ENCODE measurements at regions not wholly inside any gene's neighbourhood (a gene's known extent, or its start where the extent isn't known, plus 50 kb on each side); places are given as distances from the start of the nearest gene placed in this dataset.
A peak's percentile ranks its signal among the peaks of the same experiment; 100 is the strongest.
"Not testable (repeated sequence)": the region's sequence is repeated elsewhere in the genome, so short reads cannot be mapped to it uniquely, and the experiment has no call there.

DNA sequence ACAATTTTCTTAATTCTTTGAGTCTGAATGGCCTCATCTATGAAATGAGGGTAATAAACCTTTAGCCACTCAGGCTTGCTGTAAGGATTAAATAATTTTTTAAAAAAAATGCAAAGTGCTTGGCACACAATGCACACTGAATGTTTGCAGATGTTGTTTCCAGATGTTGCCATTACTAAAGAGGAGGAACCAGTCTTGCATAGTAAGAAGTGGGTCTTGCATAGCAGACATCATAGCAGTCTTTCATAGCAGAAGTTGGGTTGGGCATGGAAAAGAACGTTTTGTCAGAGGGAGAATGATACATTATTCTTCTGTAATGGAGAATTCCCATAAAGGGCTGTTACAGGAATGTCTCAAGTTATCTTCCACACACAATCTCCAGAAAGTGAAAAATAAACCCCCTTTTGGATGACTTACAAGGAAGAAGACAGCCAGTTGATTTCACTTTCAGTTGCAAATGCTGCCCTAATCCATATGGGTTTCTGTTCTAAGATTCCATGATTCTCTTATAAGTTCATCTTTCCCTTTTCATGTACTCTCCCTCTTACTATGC is 327.7 kb downstream of the SUCLG1 start:
- no peak for DNase-seq

DNA sequence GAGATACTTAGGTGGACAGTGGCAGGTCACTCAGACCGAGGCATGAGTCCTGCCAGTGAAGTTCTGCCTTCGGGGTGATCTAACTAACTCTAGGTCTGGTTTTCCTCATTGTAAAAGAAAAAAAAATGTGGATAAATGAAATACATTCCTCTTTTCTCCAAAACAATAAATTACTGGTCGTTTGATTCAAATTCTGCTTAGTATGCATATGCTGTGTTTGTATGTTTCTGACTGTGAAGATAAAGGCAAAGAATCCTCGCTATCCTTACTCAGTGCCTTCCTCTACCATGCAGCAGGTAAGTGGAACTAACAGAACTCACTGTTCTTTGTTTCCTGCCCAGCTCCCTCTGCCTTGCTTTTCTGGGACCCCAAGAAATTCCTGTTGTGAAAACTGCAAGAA is 330.1 kb downstream of the SUCLG1 start:
- DNase-seq = no peak

DNA sequence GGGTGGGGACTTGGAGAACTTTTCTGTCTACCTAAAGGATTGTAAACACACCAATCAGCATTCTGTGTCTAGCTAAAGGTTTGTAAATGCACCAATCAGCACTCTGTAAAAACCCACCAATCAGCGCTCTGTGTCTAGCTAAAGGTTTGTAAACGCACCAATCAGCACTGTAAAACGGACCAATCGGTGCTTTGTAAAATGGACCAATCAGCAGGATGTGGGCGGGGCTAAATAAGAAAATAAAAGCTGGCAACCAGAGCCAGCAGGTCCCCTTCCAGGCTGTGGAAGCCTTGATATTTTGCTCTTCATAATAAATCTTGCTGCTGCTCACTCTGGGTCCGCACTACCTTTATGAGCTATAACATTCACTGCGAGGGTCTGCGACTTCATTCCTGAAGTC is 331.3 kb downstream of the SUCLG1 start:
- not testable (repeated sequence) for DNase-seq

DNA sequence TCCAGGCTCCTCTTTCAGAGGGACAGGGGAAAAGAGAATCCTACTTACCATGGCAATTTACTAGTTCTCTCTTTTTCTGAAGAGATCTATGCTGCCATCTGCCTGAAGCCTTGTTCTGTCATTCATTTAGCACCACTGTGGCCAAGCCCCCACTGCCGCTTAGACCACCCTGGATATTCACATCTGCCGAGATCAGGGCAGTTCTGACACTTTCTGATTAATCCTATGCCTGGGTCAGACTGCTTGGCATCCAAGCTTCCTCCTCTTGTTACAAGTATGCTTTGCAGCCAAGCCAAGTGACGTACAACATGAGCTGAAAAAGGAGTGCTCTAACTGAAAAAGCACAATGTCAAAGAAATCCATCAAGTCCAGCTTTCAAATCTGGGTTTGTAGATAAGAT is 332.6 kb downstream of the SUCLG1 start:
- DNase-seq = no peak

DNA sequence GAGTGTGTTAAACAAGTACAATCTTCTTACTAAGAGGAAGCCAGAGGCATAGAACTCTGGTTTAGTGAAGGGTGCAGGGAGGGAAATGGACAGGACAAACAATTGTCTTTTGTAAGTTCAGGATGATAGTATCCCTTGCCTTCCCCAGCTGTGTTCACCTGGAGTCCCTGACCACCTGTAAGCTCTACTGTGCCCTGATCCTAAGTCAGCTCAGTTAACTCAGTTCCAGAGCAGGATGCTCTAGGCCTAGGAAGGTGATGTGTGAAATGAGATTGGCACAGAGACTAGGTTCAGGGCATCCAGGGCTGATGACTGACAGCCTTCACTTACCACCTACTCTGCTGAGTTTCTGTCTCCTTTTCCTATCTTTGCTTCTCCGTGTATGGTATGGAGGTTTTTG is 333.0 kb downstream of the SUCLG1 start:
- DNase-seq = no peak

DNA sequence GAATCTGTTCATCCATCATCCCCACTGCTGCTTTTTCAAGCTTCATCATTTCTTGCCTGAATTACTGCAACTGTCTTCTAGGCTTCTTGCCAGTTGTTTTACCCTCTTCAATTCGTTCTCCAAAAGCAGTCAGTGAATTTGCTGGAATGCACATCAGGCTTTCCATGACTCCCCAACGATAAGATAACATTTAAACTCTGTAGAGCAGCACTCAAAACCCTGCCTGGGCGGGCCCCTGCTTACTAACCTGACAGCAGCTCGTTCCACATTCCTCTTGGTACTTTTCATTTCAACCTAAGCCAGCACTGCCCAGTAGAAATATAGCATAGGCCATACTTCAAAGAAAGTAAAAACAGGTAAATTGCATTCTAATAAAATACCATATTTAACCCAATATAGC is 342.9 kb downstream of the SUCLG1 start:
- DNase-seq = no peak

DNA sequence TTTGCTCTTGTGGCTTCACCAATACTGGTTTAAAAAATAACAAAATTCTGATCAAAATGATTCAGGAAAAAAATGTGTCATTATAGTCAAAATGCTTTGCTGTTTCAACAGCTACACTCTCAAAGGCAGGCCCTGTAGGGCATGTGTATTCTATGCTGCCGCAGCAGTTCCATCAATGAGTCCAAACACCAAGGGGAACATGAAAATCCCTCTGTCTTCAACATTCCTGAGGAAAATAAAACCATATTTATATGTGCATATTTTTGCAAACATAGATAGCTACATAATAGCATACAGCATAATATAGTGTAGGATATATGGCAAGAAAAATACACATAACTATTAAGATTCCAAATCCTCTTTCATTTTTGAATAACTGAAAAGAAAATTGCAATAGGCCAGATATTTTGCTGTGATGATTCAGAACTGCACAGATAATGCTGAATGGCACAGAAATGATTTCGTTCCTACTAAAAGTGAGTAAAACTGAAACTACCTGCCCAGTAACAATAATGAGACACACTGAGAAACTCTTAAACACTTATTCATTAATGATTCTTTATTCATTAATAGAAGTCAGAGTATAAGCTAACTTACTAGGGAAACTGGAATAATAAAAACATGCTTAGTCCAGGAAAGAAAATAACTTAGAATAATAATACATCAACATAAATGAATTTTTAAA is 343.8 kb downstream of the SUCLG1 start:
- no peak for DNase-seq

DNA sequence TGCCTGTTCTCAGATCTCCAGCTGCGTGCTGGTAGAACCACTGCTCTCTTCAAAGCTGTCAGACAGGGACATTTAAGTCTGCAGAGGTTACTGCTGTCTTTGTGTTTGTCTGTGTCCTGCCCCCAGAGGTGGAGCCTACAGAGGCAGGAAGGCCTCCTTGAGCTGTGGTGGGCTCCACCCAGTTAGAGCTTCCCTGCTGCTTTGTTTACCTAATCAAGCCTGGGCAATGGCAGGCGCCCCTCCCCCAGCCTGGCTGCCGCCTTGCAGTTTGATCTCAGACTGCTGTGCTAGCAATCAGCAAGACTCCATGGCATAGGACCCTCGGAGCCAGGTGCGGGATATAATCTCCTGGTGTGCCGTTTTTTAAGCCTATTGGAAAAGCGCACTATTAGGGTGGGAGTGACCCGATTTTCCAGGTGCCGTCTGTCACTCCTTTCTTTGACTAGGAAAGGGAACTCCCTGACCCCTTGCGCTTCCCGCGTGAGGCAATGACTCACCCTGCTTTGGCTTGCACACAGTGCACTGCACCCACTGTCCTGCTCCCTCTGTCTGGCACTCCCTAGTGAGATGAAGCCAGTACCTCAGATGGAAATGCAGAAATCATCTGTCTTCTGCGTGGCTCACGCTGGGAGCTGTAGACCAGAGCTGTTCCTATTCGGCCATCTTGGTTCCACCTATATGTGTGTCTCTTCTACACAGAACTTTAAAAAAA is 355.1 kb downstream of the SUCLG1 start:
- not testable (repeated sequence) for DNase-seq

DNA sequence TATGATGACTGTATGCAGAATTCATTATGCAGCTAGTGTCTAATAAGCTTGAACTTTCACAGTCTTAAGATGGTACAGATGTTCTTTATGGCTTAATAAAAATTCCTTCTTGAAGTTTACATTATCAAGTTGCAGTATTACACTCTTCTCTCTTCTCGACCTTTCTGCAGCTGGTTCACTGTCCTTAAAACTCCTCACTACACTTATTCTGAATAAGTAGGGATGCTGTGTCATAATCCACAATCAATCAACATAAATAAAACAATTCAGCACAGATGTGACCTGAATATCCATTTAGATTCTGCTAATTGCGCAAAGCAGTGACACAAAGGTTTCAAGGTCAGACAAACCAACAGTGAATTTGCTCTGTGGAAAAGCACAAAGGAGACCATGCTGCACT is 356.8 kb downstream of the SUCLG1 start:
- DNase-seq = no peak

DNA sequence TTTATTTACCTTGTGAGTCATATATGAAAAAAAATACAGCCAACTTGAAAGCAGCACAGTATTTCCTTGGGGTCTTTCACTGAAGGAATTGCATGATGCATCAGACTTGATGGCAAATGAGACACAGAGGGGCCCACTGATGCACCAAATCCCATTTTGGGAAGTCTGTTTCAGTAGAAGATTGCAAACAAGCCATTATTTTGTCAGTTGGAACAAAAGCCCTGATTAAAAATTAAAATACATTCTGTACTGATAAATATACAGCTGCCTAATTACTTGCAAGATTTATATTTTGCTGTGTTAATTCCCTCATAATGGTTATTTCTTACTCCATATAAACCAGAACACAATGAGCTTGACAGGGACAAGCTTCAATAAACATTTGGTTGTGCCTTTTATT is 370.4 kb downstream of the SUCLG1 start:
- DNase-seq = no peak

DNA sequence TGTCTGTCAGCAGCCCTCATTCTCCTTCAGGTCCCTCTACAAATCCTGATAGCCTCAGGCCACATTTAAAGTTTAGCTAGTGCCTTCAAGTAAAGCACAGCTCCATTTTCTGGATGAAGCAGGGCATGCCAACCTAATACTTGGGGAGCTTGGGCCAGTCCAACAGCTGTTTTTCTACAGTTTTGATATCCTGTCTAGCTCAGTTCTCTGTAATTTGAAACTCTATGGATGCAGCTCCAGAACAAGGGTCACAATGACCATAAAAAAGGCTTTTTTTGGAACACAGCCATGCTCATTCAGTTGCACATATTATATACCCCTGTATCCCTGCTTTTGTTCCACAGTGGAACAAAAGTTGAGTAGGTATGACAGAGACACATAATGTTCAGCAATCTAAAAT is 373.5 kb downstream of the SUCLG1 start:
- DNase-seq = no peak

DNA sequence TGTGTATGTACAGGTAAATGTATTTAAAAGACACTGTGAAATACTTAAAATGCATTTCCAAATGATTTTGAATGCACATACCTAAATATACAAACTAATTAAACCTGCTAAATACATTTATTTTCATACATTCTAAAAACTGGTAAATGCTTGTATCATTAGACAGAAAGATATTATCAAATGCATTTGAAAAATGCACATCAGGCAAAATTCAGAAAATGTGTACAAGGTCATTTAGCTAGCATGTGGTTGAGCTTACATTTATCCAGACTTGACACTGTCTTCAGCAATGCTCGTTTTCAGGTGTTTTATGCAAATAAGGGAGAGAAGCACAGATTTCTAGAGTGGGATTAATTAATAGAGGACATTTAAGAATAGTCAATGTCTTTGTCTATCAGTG is 374.2 kb downstream of the SUCLG1 start:
- DNase-seq = no peak

DNA sequence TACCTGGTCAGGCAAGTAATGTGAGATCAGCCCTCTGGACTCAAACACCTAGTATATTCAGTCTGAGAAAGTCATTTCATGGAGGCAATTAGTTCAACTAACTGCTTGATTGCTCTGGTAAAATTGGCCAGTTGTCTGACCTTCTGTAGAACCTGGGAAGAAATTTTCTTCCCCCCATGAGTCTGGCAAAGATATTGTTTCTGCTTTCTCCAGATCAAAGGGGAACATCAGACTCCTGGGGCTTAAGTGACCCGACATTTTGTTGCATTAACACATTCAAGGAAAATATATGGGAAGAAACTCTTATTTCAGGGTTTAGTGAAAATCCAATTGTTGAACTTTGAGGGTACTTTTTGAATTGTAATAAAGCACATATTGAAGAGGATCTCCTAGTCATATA is 375.1 kb downstream of the SUCLG1 start:
- no peak for DNase-seq

DNA sequence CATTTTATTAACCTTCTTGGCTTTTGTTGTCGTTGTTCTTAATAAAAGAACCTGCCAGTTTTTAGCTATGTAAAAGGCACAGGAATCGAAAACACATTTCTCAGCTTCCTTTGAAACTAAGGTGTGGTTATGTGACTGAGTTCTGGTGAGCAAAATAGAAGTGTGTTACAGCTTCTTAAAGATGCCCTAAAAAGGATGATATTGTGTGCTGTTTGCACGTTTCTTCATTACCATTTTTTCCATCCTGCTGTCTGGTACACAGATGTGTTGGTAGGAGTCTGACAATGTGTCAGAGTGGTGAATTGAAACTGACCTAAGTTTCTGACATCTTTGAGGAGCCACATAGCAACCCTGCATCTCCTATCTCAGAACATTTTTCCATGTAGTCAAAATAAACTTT is 380.6 kb downstream of the SUCLG1 start:
- DNase-seq = no peak

DNA sequence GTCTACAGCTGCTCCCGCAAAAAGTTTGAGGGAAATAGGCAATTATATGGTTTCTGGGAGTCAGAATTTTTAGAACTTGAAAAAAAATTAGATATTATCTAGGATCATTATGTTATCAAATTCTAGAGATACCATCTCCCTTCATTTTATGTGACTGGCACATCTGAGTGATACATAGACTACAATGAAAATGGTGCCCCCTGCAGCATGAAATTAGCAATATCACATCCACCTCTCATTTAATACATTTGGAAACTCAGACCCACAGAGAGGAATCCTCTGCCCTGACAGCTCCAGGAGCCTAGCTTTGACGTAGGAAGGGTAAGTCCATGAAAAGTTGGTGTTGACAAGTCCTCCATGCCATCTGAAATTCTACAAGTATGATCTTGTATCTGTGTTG is 381.6 kb downstream of the SUCLG1 start:
- peak; percentile 2 for DNase-seq

DNA sequence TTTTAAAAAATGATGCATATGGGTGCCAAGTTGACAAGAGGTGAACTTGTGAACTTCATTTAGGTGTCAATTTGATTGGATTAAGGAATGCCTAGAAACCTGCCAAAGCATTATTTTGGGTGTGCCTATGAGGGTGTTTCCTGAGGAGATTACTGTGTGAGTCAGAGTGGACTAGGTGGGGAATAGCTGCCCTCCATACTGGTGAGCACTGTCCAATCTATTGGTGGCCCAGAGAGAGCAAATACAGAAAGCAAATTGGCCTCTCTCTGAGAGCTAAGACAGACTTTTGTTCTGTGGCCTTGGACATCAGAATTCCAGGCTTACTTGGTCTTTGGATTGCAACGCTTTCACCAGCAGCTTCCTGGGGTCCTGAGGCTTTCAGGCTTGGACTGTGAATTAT is 388.0 kb downstream of the SUCLG1 start:
- DNase-seq = no peak

DNA sequence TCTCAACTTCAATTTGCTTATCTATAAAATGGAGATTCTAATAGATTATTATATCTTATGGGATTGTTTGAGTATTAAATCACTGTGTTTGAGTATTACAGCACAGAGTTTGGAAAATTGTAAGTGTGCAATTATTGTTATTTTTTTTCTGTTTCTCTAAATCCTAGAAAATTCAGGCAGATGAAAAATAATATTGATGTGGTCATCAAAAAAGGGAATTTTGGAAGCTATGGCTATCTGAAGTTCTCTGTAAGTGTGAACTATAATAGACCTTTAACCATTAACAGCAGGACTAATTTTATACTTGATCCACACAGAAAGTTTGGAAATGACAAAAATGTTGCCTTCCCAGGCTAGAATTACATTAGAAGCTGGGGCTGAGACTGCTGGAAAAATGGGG is 393.2 kb downstream of the SUCLG1 start:
- DNase-seq = no peak

DNA sequence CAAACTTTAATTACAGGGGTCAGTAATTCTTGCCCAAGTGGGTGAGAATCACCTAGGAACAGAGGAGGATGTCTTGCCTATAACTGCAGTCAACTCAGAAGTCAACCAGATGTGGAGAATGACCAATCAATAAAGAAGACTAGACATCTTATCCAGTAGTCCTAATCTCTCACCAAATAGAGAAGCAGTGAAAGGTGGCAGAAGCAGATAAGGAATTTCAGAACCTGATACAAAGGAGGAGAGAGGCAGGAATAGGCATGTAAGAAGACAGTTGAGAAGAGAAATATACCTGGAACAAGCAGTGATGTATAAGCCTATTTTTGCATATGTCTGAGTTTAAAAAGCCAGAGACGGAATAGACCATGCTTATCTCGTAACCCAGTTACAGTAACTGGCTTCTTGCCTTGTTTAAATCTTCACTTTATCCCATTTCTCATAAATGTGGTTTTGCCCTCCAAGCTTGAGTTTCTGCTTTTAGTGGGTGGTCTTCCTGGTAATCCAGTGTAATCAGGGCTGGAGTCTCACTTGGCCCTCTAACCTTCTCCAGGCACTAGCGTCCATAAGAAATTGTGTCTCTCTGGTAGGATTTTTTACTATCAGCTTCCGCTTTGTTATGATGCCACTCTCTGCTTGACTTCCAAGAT is 401.0 kb downstream of the SUCLG1 start:
- no peak for DNase-seq

DNA sequence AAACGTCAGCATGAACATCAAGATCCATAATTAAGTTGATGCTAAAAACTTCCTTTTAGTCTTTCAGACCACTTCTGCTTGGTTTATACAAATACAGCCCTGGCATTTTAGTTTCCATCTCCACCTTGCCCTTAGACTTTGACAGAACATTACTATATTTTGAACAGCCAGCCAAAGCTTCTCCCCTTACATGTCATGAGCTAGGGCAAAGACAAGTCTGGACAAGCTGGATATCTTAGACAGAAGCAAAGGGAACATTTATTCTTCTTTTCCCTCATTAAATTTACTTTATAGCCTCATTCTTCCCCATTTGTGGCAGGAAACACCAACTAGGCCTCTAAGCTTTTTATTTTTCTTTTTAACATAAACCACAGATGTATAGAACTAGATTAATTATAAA is 403.3 kb downstream of the SUCLG1 start:
- DNase-seq = no peak

DNA sequence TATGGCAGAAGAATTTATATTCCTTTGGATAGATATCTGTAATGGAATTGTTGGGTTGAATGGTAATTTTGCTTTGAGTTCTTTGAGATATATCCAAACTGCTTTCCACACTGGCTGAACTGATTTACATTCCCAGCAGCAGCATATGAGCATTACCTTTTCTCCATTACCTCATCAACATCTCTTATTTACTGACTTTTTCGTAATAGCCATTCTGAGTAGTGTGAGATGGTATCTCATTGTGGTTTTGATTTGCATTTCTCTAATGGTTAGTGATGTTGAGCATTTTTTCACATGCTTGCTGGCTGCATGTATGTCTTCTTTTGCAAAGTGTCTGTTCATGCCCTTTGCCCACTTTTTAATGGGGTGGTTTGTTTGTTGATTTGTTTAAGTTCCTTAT is 404.5 kb downstream of the SUCLG1 start:
- not testable (repeated sequence) for DNase-seq

DNA sequence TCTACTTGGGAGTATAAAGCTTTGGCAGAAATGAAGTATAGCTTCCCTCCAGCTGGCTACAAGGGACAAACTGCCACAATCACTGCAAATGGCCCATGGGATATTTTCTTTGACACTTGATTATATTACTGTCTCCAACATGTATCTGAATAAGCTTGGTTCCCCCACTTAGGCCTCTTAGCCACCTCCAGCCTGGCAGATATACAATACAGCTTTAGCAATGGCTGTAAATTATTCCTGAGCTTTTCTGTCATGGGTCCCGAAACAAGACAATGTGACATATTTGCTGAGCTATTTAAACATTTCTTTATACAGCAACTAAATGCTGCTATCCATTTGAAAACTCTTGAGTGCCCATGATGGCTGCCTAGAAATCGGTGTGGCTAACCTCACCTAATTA is 406.2 kb downstream of the SUCLG1 start:
- no peak for DNase-seq

DNA sequence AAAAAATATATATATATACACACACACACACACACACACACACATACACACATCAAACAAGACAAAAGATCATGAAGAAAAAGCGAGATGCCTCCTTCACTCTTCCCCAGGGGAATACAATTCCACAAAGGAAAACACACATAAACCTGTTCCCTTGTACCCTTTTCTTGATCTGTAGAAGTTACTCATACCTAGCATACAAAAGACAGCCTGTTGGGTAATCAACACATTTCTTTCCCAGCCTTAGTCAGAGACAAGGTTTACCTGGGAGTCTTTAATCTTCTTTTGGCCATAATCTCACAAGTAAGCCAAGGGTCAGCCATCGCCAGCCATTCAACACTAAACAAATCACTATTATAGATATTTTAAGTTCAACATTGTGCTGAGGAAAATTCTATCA is 407.0 kb downstream of the SUCLG1 start:
- no peak for DNase-seq

DNA sequence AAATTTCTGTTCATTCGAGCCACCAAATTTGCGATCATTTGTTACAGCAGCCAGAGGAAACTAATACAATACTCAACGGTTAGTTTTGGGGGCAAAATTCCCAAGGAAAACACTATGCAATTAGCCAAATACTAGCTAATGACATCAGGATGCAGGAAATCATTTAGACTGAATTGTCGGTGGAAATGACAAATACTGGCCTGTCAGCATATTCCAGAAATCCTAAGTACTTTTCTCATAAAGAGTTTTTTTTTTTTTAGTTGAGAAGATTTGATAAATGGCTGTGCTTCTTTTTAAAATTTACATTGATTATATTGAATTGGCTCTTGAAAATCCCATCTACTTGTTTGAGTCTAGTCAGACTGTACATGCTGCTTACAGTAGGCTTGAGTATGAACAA is 410.1 kb downstream of the SUCLG1 start:
- DNase-seq = no peak

DNA sequence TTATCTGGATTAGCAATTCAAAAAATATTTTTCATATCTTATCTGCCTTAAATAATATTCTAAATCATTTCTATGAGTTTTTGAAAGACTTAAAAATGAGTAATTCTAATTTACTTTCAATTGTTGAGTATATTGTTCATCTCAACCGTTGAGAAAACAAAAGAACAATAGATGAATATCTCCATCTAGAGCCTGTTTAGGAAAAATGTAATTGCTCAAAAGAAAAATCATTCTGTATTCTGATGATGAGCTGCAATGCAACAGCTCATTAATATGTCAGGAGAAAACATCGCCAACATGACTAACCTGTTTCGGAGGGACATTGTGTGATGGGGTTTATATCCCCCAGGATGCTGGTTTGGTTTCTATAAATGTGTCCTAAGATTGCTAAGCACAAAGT is 417.6 kb downstream of the SUCLG1 start:
- DNase-seq = no peak

Data from hindlimb muscle (tissue), 1 donor.